KOPT-K1 (cell line): ENCODE measurements at regions not wholly inside any gene's neighbourhood (a gene's known extent, or its start where the extent isn't known, plus 50 kb on each side); places are given as distances from the start of the nearest gene placed in this dataset.

ENCODE experiments used
- H3K27ac ChIP-seq: fragments of 200-600 bp; sonication (generic); 2 replicates; pipeline ENCODE4 v1.5.1; 2016; ENCODE audit warnings: antibody characterized with exemption, mild to moderate bottlenecking, low read depth, low read length; ENCODE audit not compliant: poor library complexity, severe bottlenecking
- H3K36me3 ChIP-seq: fragments of 200-600 bp; sonication (generic); 2 replicates; pipeline ENCODE4 v1.5.1; 2017; ENCODE audit warnings: antibody characterized with exemption, mild to moderate bottlenecking, low read length, moderate library complexity; ENCODE audit not compliant: insufficient read depth
- H3K9me3 ChIP-seq: fragments of 200-600 bp; sonication (generic); 2 replicates; pipeline ENCODE4 v1.5.1; 2017; ENCODE audit warnings: antibody characterized with exemption, low read length, mild to moderate bottlenecking; ENCODE audit not compliant: insufficient read depth, poor library complexity, severe bottlenecking

DNA sequence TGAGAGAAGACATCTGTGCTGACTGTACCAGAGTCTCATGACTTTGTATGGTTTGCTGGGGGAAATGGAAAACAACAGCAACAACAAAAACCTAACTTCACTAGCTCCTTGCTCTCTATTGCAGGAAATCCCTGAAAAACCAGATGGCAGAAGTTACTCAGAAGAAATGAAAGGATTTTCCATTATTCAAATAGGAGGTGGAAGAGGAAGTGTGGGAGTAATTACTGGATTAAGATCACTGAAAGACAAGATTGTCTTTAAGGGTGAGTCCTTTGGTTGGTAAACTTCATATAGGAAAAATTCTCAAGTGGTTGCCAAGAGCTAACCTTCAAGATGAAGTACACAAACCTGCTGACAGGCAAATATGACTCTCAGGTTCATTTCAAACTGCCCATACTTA lies 391.9 kb upstream of the ATP2B1 start:
- Histone ChIP-seq H3K36me3 (no peaks in the 10 kb centered on the region), H3K27ac (no peak overlapping the region), H3K9me3 (no peaks in the 10 kb centered on the region)

- H3K27ac ChIP-seq: no peak overlapping the region
- H3K36me3 ChIP-seq: no peaks in the 10 kb centered on the region
- H3K9me3 ChIP-seq: no peaks in the 10 kb centered on the region
Measured at GRCh38 chr12:90099288-90099687, 390.6 kb upstream of the ATP2B1 start.

DNA sequence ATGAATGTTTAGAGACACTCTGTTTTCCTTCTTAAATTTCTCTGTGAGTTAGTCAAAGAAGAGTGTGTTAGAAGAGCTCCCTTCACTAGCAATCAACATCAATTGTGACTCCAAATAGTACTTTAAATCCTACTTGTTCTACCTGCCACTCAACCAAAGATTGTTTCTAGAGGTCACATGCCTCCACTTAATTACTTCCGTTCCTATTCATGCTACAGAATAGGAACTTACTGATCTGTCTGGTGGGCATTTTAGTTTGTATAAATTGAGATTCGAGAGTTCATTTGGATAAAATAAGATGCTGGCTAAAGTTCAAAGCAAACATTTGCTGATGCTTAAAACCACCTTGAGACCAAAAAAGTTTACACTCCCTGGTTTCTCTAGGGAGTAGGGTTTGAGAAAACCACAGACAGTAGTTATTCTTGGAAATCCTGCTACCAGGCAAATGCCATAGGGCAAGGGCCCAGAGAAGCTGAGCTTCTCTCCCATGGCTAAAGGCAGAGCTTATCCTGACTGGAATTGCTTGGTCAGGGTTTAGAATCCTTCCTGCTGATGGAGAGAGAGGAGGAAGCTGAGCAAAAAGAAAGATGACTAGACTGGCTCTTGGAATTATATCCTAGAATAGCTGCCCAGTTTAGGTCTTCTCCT lies 389.6 kb upstream of the ATP2B1 start:
- Histone ChIP-seq H3K27ac (no peak overlapping the region), H3K9me3 (no peaks in the 10 kb centered on the region), H3K36me3 (no peaks in the 10 kb centered on the region)

DNA sequence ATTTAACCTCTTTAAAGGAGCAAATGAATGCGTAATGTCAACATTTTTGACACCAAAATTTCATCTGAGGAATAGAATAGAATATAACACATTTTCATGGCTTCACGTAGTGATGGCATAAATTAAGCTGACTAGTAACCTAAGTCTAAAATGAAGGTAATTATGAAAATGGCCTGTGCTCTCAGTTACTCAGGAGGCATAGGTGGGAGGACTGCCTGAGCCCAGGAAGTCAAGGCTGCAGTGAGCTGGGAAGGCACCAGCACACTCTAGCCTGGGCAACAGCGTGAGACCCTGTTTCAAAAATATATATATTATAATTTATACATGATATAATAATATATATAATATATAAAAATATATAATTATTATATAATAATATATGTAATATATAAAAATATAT lies 383.2 kb upstream of the ATP2B1 start:
- Histone ChIP-seq H3K36me3 (no peaks in the 10 kb centered on the region), H3K9me3 (no peaks in the 10 kb centered on the region), H3K27ac (no peak overlapping the region)

GRCh38 chr12:90090929-90091651 lies 382.5 kb upstream of the ATP2B1 start:
- Histone ChIP-seq H3K27ac (no peak overlapping the region), H3K9me3 (no peaks in the 10 kb centered on the region), H3K36me3 (no peaks in the 10 kb centered on the region)

DNA sequence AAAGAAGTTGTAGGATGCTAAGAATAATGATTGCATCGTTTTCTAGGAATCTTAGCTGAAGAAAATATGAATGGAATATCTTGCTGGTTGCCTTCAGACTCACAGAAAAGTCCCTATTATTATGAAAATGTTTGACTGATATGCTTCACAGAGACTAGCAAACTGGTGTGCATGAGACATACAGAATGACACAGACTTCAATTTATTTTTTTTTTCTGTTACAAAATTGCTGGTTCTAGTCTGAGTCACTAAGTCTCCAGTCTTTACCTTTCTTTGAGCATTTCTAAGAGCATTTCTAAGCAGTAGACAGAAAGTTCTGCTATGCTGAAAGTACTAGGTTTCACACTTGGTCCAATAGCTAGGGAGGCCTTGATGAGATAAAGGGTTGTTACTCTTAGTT lies 377.6 kb upstream of the ATP2B1 start:
- H3K9me3 ChIP-seq: no peaks in the 10 kb centered on the region
- no peaks in the 10 kb centered on the region for H3K36me3 ChIP-seq
- no peak overlapping the region for H3K27ac ChIP-seq

DNA sequence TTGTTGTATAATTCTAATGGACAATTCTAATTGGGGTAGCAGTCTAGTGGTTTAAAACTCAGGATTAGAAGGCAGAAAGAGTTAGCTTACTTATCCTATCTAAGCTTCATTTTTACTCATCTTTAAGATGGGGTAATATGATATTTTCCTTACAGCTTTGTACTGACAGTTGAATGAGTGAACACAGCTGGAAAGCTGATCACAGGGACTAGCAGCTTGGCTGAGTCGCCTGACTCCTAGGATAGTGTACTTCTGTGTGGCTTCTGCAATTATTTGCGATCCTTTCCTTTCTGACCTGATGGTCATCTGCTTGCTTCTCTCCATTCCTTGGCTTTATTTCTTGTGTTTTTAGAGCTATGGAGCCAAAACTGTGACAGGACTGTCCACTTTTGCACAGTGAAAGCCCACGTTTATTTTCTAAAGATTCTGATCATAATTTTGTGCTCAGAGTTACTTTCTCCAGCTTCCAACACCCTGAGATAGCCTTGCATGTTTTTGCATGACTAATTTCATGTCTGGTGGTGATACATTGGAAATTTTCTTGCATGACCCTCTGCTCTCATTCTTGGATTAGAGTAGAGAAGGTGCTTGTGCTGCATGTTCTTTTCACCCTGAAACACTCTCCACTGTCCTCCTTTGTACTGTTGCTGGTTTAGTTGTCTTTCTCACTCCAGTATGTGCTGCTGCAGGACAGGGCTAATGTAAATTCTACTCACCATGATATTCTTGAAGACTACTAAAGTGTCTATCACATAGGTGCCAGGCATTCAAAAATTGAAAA lies 377.0 kb upstream of the ATP2B1 start:
- Histone ChIP-seq H3K9me3 (no peaks in the 10 kb centered on the region), H3K27ac (no peak overlapping the region), H3K36me3 (no peaks in the 10 kb centered on the region)

DNA sequence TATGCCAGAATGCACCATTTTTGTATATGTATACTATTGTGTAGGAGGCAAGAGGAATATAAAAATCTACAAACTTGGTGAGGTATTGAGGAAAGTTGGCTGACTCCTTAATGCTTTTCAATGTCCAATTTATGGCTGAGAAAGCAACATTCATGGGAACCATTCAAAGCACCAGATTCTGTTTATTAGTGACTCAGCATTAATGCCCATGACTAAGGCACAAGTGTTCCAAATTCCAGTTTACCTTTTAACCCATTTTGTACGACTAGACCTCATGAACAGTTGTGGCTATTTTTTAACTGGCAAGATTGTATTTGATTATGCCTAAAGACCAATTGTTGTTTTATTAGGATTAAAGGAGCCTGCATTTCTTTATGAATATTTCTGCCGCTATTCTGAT lies 375.4 kb upstream of the ATP2B1 start:
- no peaks in the 10 kb centered on the region for H3K36me3 ChIP-seq
- no peaks in the 10 kb centered on the region for H3K9me3 ChIP-seq
- H3K27ac ChIP-seq: no peak overlapping the region

DNA sequence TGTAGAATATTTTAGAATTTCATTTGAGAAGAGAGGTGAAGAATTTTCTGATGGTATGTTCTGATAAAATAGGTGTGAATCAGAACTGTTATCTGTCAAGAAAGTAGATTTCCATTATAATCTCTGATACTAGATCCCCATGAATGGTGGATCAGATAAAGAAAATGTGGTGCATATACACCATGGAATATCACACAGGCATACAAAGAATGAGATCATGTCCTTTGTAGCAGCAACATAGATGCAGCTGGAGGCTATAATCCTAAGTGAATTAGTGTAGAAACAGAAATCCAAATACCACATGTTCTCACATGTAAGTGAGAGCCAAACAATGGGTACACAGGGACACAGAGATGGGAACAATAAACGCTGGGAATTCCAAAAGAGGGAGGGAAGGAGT lies 372.0 kb upstream of the ATP2B1 start:
- Histone ChIP-seq H3K27ac (no peak overlapping the region), H3K9me3 (no peaks in the 10 kb centered on the region), H3K36me3 (no peaks in the 10 kb centered on the region)

- no peaks in the 10 kb centered on the region for H3K36me3 ChIP-seq
- H3K9me3 ChIP-seq: no peaks in the 10 kb centered on the region
- no peak overlapping the region for H3K27ac ChIP-seq
Measured at GRCh38 chr12:90079529-90080210, 371.0 kb upstream of the ATP2B1 start.

GRCh38 chr12:90078344-90078743 lies 369.7 kb upstream of the ATP2B1 start:
- no peaks in the 10 kb centered on the region for H3K36me3 ChIP-seq
- no peaks in the 10 kb centered on the region for H3K9me3 ChIP-seq
- no peak overlapping the region for H3K27ac ChIP-seq

DNA sequence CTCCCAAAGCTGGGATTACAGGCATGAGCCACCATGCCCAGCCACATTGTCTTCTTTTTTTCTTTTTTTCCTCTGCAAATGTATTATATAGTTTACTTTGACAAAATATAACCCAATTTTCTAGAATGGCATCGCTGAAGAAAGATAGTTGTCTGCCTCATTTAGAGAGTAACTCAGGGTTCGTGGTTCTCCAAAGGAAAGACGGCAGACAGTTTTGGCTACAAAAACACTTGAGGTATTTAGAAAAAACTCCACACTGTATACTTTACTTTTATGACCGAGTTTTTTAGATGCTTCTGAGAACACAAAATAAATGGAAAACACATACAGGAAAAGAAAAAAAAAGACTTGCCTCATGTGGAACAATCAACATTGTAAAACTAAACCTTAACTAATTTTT lies 369.1 kb upstream of the ATP2B1 start:
- H3K36me3 ChIP-seq: no peaks in the 10 kb centered on the region
- no peak overlapping the region for H3K27ac ChIP-seq
- no peaks in the 10 kb centered on the region for H3K9me3 ChIP-seq

GRCh38 chr12:90076851-90077319 lies 368.2 kb upstream of the ATP2B1 start:
- peak overlapping the region; percentile 25 for H3K27ac ChIP-seq
- no peaks in the 10 kb centered on the region for H3K9me3 ChIP-seq
- no peaks in the 10 kb centered on the region for H3K36me3 ChIP-seq

DNA sequence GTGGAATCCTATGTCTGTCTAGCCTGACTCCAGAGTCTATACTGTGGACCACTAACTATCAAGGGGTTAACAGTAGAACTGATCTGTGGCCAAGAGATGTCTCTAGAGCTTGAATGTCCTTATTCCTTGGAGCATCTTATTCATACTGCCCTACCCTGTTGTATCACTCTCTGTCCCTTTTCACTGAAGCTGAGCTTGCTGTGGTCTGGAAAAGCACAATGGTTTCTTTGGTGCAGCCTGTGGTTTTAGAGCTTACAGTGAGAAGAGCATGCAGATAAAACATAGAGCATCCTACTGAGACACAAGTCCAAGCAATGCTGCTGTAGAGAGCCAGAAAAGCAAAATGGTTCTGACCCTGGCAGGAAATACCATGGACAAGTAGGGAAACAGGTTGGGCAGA lies 367.0 kb upstream of the ATP2B1 start:
- no peaks in the 10 kb centered on the region for H3K36me3 ChIP-seq
- peaks cover 7% of the 10 kb centered on the region for H3K9me3 ChIP-seq
- H3K27ac ChIP-seq: no peak overlapping the region

- peaks cover 16% of the 10 kb centered on the region for H3K9me3 ChIP-seq
- no peaks in the 10 kb centered on the region for H3K36me3 ChIP-seq
- H3K27ac ChIP-seq: no peak overlapping the region
Measured at GRCh38 chr12:90074086-90074485, 365.4 kb upstream of the ATP2B1 start.
